ENCODE measurements at regions not wholly inside any gene's neighbourhood (a gene's known extent, or its start where the extent isn't known, plus 50 kb on each side); places are given as distances from the start of the nearest gene placed in this dataset.

DNA sequence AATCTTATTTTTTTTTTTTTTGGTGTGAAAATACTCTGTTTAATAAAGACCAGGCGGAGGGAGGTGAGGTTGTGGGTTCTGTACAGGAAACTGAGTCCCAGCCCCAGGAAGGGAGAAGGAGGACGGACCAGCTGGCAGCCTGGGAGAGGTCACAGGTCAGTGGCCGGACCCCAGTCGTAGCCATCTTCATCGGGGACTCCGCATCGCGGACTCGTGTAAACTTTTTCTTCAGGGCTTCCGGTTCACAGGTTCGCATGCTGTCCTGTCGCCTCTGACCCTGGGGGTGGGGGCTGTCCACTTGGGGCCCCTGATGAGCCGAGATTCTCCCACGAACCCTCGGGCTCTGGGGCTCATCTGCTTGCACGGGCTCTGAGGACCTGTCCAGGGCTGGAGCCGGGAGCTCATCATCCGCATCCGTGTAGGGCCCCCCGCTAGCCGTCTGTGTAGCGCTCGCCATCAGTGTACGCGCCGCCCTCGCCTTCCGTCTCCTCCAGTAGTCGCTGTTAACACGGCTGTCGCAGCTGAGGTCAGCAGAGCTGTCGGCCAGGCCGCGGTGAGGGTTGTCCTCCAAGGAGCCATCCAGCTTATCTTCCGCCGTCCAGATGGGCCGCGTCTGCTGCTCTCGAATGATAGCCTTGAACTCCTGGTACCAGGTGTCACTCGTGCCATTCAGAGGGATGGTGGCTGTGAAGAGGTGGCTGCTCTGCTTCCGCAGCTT is 975.7 kb upstream of the PRMT6 start:
- no peak overlapping the region for H3K27ac ChIP-seq (ENCODE audit: control insufficient read depth, insufficient read depth)
- BruUV-seq (replicated peaks) = no TSS peak
- ChIA-PET POLR2A (no interaction called here), CTCF (no interaction called here), SMC1A (ENCODE audit: uncharacterized antibody, unreplicated experiment) (no interaction called here), RAD21 (ENCODE audit: unreplicated experiment) (no interaction called here)
- H3K79me2 ChIP-seq (ENCODE audit: control insufficient read depth, insufficient read depth, low read length) = no peaks in the 10 kb centered on the region
- H3K9ac ChIP-seq (ENCODE audit: control insufficient read depth, insufficient read depth, low read length) = no peak overlapping the region
- no peak overlapping the region for H2AFZ ChIP-seq (ENCODE audit: control insufficient read depth, low read depth, low read length)
- WGBS (ENCODE audit: insufficient coverage, insufficient replicate concordance, low lambda C conversion rate, missing lambda C conversion rate) = 62% methylated on average over 40 of the region's 41 CpGs
- intact Hi-C loops (cut with micrococcal nuclease; ENCODE audit: unreplicated experiment) (no loop called here), in situ Hi-C loops (cut with MboI) (no loop called here)
- H3K4me2 ChIP-seq (ENCODE audit: control insufficient read depth, insufficient read depth) = no peak overlapping the region
- H3K9me3 ChIP-seq (replicated peaks; ENCODE audit: control insufficient read depth, insufficient read depth, low read length) = no peaks in the 10 kb centered on the region
- FAIRE-seq (no peak), DNase-seq (ENCODE audit: low read depth, low spot score) (no peak), ATAC-seq (no peak)
- no peak overlapping the region for H3K4me3 ChIP-seq
- no peaks in the 10 kb centered on the region for H4K20me1 ChIP-seq (ENCODE audit: control insufficient read depth, insufficient read depth)
- no peaks in the 10 kb centered on the region for H3K27me3 ChIP-seq (replicated peaks in 1 of 2; ENCODE audit: control insufficient read depth in 2 of 2, insufficient read depth in 2 of 2, low read length in 1 of 2)
- H3K36me3 ChIP-seq (ENCODE audit: control insufficient read depth in 2 of 2, insufficient read depth in 2 of 2, low read length in 1 of 2) = no peaks in the 10 kb centered on the region
- no peaks in the 10 kb centered on the region for H3K4me1 ChIP-seq (ENCODE audit: control insufficient read depth, insufficient read depth, low read length)
- TF ChIP-seq ZBED1 (IDR thresholded peaks at IDR 0.05; ENCODE audit: borderline replicate concordance) (no peak), SMARCA5 (IDR thresholded peaks at IDR 0.05) (no peak), ZSCAN29 (IDR thresholded peaks at IDR 0.05) (no peak), ATF7 (IDR thresholded peaks at IDR 0.05; ENCODE audit: low read depth) (no peak), CHD2 (IDR thresholded peaks at IDR 0.05; ENCODE audit: borderline replicate concordance, low read depth, low read length) (no peak), HDAC2 (IDR thresholded peaks at IDR 0.05) (no peak), CTCF (IDR thresholded peaks at IDR 0.05 in 2 of 3, conservative IDR thresholded peaks at IDR 0.05 in 1 of 3; ENCODE audit: control insufficient read depth in 2 of 3, extremely low read depth in 1 of 3, insufficient read depth in 1 of 3, low read depth in 3 of 3, low read length in 3 of 3) (no peak), WRNIP1 (IDR thresholded peaks at IDR 0.05; ENCODE audit: borderline replicate concordance, low read depth, low read length) (no peak), CHD4 (IDR thresholded peaks at IDR 0.05) (no peak), EZH2 (IDR thresholded peaks at IDR 0.05; ENCODE audit: borderline replicate concordance, control insufficient read depth, low read depth, low read length) (no peak), PKNOX1 (IDR thresholded peaks at IDR 0.05) (no peak)
- TF ChIP-seq, protein P1, sequence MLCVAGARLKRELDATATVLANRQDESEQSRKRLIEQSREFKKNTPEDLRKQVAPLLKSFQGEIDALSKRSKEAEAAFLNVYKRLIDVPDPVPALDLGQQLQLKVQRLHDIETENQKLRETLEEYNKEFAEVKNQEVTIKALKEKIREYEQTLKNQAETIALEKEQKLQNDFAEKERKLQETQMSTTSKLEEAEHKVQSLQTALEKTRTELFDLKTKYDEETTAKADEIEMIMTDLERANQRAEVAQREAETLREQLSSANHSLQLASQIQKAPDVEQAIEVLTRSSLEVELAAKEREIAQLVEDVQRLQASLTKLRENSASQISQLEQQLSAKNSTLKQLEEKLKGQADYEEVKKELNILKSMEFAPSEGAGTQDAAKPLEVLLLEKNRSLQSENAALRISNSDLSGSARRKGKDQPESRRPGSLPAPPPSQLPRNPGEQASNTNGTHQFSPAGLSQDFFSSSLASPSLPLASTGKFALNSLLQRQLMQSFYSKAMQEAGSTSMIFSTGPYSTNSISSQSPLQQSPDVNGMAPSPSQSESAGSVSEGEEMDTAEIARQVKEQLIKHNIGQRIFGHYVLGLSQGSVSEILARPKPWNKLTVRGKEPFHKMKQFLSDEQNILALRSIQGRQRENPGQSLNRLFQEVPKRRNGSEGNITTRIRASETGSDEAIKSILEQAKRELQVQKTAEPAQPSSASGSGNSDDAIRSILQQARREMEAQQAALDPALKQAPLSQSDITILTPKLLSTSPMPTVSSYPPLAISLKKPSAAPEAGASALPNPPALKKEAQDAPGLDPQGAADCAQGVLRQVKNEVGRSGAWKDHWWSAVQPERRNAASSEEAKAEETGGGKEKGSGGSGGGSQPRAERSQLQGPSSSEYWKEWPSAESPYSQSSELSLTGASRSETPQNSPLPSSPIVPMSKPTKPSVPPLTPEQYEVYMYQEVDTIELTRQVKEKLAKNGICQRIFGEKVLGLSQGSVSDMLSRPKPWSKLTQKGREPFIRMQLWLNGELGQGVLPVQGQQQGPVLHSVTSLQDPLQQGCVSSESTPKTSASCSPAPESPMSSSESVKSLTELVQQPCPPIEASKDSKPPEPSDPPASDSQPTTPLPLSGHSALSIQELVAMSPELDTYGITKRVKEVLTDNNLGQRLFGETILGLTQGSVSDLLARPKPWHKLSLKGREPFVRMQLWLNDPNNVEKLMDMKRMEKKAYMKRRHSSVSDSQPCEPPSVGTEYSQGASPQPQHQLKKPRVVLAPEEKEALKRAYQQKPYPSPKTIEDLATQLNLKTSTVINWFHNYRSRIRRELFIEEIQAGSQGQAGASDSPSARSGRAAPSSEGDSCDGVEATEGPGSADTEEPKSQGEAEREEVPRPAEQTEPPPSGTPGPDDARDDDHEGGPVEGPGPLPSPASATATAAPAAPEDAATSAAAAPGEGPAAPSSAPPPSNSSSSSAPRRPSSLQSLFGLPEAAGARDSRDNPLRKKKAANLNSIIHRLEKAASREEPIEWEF (IDR thresholded peaks at IDR 0.05; ENCODE audit: insufficient replicate concordance, low read depth, low read length) = no peak
- TF ChIP-seq, protein P2, sequence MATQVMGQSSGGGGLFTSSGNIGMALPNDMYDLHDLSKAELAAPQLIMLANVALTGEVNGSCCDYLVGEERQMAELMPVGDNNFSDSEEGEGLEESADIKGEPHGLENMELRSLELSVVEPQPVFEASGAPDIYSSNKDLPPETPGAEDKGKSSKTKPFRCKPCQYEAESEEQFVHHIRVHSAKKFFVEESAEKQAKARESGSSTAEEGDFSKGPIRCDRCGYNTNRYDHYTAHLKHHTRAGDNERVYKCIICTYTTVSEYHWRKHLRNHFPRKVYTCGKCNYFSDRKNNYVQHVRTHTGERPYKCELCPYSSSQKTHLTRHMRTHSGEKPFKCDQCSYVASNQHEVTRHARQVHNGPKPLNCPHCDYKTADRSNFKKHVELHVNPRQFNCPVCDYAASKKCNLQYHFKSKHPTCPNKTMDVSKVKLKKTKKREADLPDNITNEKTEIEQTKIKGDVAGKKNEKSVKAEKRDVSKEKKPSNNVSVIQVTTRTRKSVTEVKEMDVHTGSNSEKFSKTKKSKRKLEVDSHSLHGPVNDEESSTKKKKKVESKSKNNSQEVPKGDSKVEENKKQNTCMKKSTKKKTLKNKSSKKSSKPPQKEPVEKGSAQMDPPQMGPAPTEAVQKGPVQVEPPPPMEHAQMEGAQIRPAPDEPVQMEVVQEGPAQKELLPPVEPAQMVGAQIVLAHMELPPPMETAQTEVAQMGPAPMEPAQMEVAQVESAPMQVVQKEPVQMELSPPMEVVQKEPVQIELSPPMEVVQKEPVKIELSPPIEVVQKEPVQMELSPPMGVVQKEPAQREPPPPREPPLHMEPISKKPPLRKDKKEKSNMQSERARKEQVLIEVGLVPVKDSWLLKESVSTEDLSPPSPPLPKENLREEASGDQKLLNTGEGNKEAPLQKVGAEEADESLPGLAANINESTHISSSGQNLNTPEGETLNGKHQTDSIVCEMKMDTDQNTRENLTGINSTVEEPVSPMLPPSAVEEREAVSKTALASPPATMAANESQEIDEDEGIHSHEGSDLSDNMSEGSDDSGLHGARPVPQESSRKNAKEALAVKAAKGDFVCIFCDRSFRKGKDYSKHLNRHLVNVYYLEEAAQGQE (IDR thresholded peaks at IDR 0.05; ENCODE audit: low read depth, low read length) = no peak

All from GM12878 (cell line).